ENCODE measurements at regions not wholly inside any gene's neighbourhood (a gene's known extent, or its start where the extent isn't known, plus 50 kb on each side); places are given as distances from the start of the nearest gene placed in this dataset.

GRCh38 chr16:7113949-7114348, 218.7 kb upstream of the RBFOX1 start:
- TF ChIP-seq POLR2A (IDR thresholded peaks at IDR 0.05; ENCODE audit: low read depth, low read length) (no peak), CTCF (IDR thresholded peaks at IDR 0.05; ENCODE audit: extremely low read depth in 1 of 2, insufficient read depth in 1 of 2, low read depth in 1 of 2, low read length in 2 of 2) (no peak), EZH2 (IDR thresholded peaks at IDR 0.05; ENCODE audit: borderline replicate concordance, low read depth, low read length, severe bottlenecking) (no peak), POLR2AphosphoS5 (IDR thresholded peaks at IDR 0.05; ENCODE audit: insufficient read depth, low read depth, low read length) (no peak), MAX (IDR thresholded peaks at IDR 0.05; ENCODE audit: insufficient read depth, insufficient read length) (no peak)
